ENCODE measurements at regions not wholly inside any gene's neighbourhood (a gene's known extent, or its start where the extent isn't known, plus 50 kb on each side); places are given as distances from the start of the nearest gene placed in this dataset.
"Not testable (repeated sequence)": the region's sequence is repeated elsewhere in the genome, so short reads cannot be mapped to it uniquely, and the experiment has no call there.

- no peak for DNase-seq
- no peaks in the 10 kb centered on the region for H3K9me3 ChIP-seq (ENCODE audit: control extremely low read depth in 1 of 5, control insufficient read depth in 4 of 5, insufficient read depth in 2 of 5, low read depth in 1 of 5, low read length in 4 of 5)
- no peaks in the 10 kb centered on the region for H3K27me3 ChIP-seq (replicated peaks in 2 of 5; ENCODE audit: control insufficient read depth in 4 of 5, insufficient read depth in 5 of 5, low read length in 4 of 5)
- H3K36me3 ChIP-seq (ENCODE audit: control insufficient read depth in 4 of 4, insufficient read depth in 4 of 4, low read length in 3 of 4), result no peaks in the 10 kb centered on the region
- H3K27ac ChIP-seq (ENCODE audit: insufficient read depth in 1 of 2, low read depth in 1 of 2, low read length in 2 of 2, poor library complexity in 1 of 2, severe bottlenecking in 2 of 2), result no peak overlapping the region
- H3K4me1 ChIP-seq (ENCODE audit: control extremely low read depth in 1 of 4, control insufficient read depth in 4 of 4, insufficient read depth in 4 of 4, low read length in 3 of 4), result no peaks in the 10 kb centered on the region
- no CpG with 5 or more reads among the region's 1 CpG for WGBS (ENCODE audit: insufficient coverage)
- CTCF ChIA-PET, result no interaction called here
- POLR2A ChIA-PET, result no interaction called here
- H3K4me3 ChIP-seq (ENCODE audit: control insufficient read depth in 1 of 7, extremely low read depth in 1 of 7, insufficient read depth in 4 of 7, low read depth in 2 of 7, low read length in 6 of 7), result no peak overlapping the region
Measured at GRCh38 chr4:31727030-31727429, 1006.9 kb downstream of the PCDH7 start.

- ChIA-PET CTCF (no interaction called here), POLR2A (no interaction called here)
- Histone ChIP-seq H3K9me3 (ENCODE audit: control extremely low read depth in 1 of 5, control insufficient read depth in 4 of 5, insufficient read depth in 2 of 5, low read depth in 1 of 5, low read length in 4 of 5) (peaks cover 0 to 3% (median 0%) of the 10 kb centered on the region in 5 experiments), H3K27ac (ENCODE audit: insufficient read depth in 1 of 2, low read depth in 1 of 2, low read length in 2 of 2, poor library complexity in 1 of 2, severe bottlenecking in 2 of 2) (no peak overlapping the region), H3K36me3 (ENCODE audit: control insufficient read depth in 4 of 4, insufficient read depth in 4 of 4, low read length in 3 of 4) (no peaks in the 10 kb centered on the region), H3K4me3 (ENCODE audit: control insufficient read depth in 1 of 7, extremely low read depth in 1 of 7, insufficient read depth in 4 of 7, low read depth in 2 of 7, low read length in 6 of 7) (no peak overlapping the region), H3K4me1 (ENCODE audit: control extremely low read depth in 1 of 4, control insufficient read depth in 4 of 4, insufficient read depth in 4 of 4, low read length in 3 of 4) (peaks cover 0 to 8% (median 0%) of the 10 kb centered on the region in 4 experiments), H3K27me3 (replicated peaks in 2 of 5; ENCODE audit: control insufficient read depth in 4 of 5, insufficient read depth in 5 of 5, low read length in 4 of 5) (no peaks in the 10 kb centered on the region)
- 100% methylated on average over 3 of the region's 3 CpGs for WGBS (ENCODE audit: insufficient coverage)
- DNase-seq, result no peak
Measured at GRCh38 chr4:31735004-31735403, 1014.8 kb downstream of the PCDH7 start.

GRCh38 chr4:31737419-31737818 lies 1017.2 kb downstream of the PCDH7 start:
- H3K27me3 ChIP-seq (replicated peaks in 2 of 5; ENCODE audit: control insufficient read depth in 4 of 5, insufficient read depth in 5 of 5, low read length in 4 of 5), result no peaks in the 10 kb centered on the region
- peaks cover 0 to 8% (median 0%) of the 10 kb centered on the region in 4 experiments for H3K4me1 ChIP-seq (ENCODE audit: control extremely low read depth in 1 of 4, control insufficient read depth in 4 of 4, insufficient read depth in 4 of 4, low read length in 3 of 4)
- peaks cover 0 to 3% (median 0%) of the 10 kb centered on the region in 5 experiments for H3K9me3 ChIP-seq (ENCODE audit: control extremely low read depth in 1 of 5, control insufficient read depth in 4 of 5, insufficient read depth in 2 of 5, low read depth in 1 of 5, low read length in 4 of 5)
- peak in 2 of 3 donors; percentile 10 to 17 for DNase-seq
- 25% methylated on average over 3 of the region's 3 CpGs for WGBS (ENCODE audit: insufficient coverage)
- H3K36me3 ChIP-seq (ENCODE audit: control insufficient read depth in 4 of 4, insufficient read depth in 4 of 4, low read length in 3 of 4), result no peaks in the 10 kb centered on the region
- ChIA-PET POLR2A (no interaction called here), CTCF (no interaction called here)
- H3K27ac ChIP-seq (ENCODE audit: insufficient read depth in 1 of 2, low read depth in 1 of 2, low read length in 2 of 2, poor library complexity in 1 of 2, severe bottlenecking in 2 of 2), result no peak overlapping the region
- no peak overlapping the region for H3K4me3 ChIP-seq (ENCODE audit: control insufficient read depth in 1 of 7, extremely low read depth in 1 of 7, insufficient read depth in 4 of 7, low read depth in 2 of 7, low read length in 6 of 7)

GRCh38 chr4:31741326-31741725 lies 1021.2 kb downstream of the PCDH7 start:
- CTCF ChIA-PET, result no interaction called here
- H3K4me1 ChIP-seq (ENCODE audit: control extremely low read depth in 1 of 4, control insufficient read depth in 4 of 4, insufficient read depth in 4 of 4, low read length in 3 of 4), result peaks cover 0 to 8% (median 0%) of the 10 kb centered on the region in 4 experiments
- no peak for DNase-seq

GRCh38 chr4:31748382-31748781 lies 1028.2 kb downstream of the PCDH7 start:
- DNase-seq, result no peak
- Histone ChIP-seq H3K4me1 (ENCODE audit: control extremely low read depth in 1 of 4, control insufficient read depth in 4 of 4, insufficient read depth in 4 of 4, low read length in 3 of 4) (no peaks in the 10 kb centered on the region), H3K36me3 (ENCODE audit: control insufficient read depth in 4 of 4, insufficient read depth in 4 of 4, low read length in 3 of 4) (no peaks in the 10 kb centered on the region), H3K4me3 (ENCODE audit: control insufficient read depth in 1 of 7, extremely low read depth in 1 of 7, insufficient read depth in 4 of 7, low read depth in 2 of 7, low read length in 6 of 7) (no peak overlapping the region), H3K27me3 (replicated peaks in 2 of 5; ENCODE audit: control insufficient read depth in 4 of 5, insufficient read depth in 5 of 5, low read length in 4 of 5) (no peaks in the 10 kb centered on the region), H3K9me3 (ENCODE audit: control extremely low read depth in 1 of 5, control insufficient read depth in 4 of 5, insufficient read depth in 2 of 5, low read depth in 1 of 5, low read length in 4 of 5) (no peaks in the 10 kb centered on the region), H3K27ac (ENCODE audit: insufficient read depth in 1 of 2, low read depth in 1 of 2, low read length in 2 of 2, poor library complexity in 1 of 2, severe bottlenecking in 2 of 2) (no peak overlapping the region)
- 90% methylated on average over 3 of the region's 3 CpGs for WGBS (ENCODE audit: insufficient coverage)
- CTCF ChIA-PET, result no interaction called here
- POLR2A ChIA-PET, result no interaction called here

More at GRCh38 chr4:31741326-31741725, 1021.2 kb downstream of the PCDH7 start:
- POLR2A ChIA-PET, result no interaction called here
- Histone ChIP-seq H3K27ac (ENCODE audit: insufficient read depth in 1 of 2, low read depth in 1 of 2, low read length in 2 of 2, poor library complexity in 1 of 2, severe bottlenecking in 2 of 2) (no peak overlapping the region), H3K27me3 (replicated peaks in 2 of 5; ENCODE audit: control insufficient read depth in 4 of 5, insufficient read depth in 5 of 5, low read length in 4 of 5) (no peaks in the 10 kb centered on the region), H3K36me3 (ENCODE audit: control insufficient read depth in 4 of 4, insufficient read depth in 4 of 4, low read length in 3 of 4) (no peaks in the 10 kb centered on the region), H3K9me3 (ENCODE audit: control extremely low read depth in 1 of 5, control insufficient read depth in 4 of 5, insufficient read depth in 2 of 5, low read depth in 1 of 5, low read length in 4 of 5) (no peaks in the 10 kb centered on the region), H3K4me3 (ENCODE audit: control insufficient read depth in 1 of 7, extremely low read depth in 1 of 7, insufficient read depth in 4 of 7, low read depth in 2 of 7, low read length in 6 of 7) (no peak overlapping the region)

- H3K27me3 ChIP-seq (replicated peaks in 2 of 5; ENCODE audit: control insufficient read depth in 4 of 5, insufficient read depth in 5 of 5, low read length in 4 of 5); H3K9me3 ChIP-seq (ENCODE audit: control extremely low read depth in 1 of 5, control insufficient read depth in 4 of 5, insufficient read depth in 2 of 5, low read depth in 1 of 5, low read length in 4 of 5); H3K4me3 ChIP-seq (ENCODE audit: control insufficient read depth in 1 of 7, extremely low read depth in 1 of 7, insufficient read depth in 4 of 7, low read depth in 2 of 7, low read length in 6 of 7); DNase-seq; H3K27ac ChIP-seq (ENCODE audit: insufficient read depth in 1 of 2, low read depth in 1 of 2, low read length in 2 of 2, poor library complexity in 1 of 2, severe bottlenecking in 2 of 2); CTCF ChIA-PET; H3K4me1 ChIP-seq (ENCODE audit: control extremely low read depth in 1 of 4, control insufficient read depth in 4 of 4, insufficient read depth in 4 of 4, low read length in 3 of 4); POLR2A ChIA-PET; H3K36me3 ChIP-seq (ENCODE audit: control insufficient read depth in 4 of 4, insufficient read depth in 4 of 4, low read length in 3 of 4): not testable (repeated sequence)
- no CpG with 5 or more reads among the region's 2 CpGs for WGBS (ENCODE audit: insufficient coverage)
Measured at GRCh38 chr4:31750581-31750980, 1030.4 kb downstream of the PCDH7 start.

GRCh38 chr4:31755751-31756150 lies 1035.6 kb downstream of the PCDH7 start:
- WGBS (ENCODE audit: insufficient coverage), result no CpG with 5 or more reads among the region's 4 CpGs
- no peaks in the 10 kb centered on the region for H3K36me3 ChIP-seq (ENCODE audit: control insufficient read depth in 4 of 4, insufficient read depth in 4 of 4, low read length in 3 of 4)
- H3K4me1 ChIP-seq (ENCODE audit: control extremely low read depth in 1 of 4, control insufficient read depth in 4 of 4, insufficient read depth in 4 of 4, low read length in 3 of 4), result no peaks in the 10 kb centered on the region
- no peak overlapping the region for H3K4me3 ChIP-seq (ENCODE audit: control insufficient read depth in 1 of 7, extremely low read depth in 1 of 7, insufficient read depth in 4 of 7, low read depth in 2 of 7, low read length in 6 of 7)
- no peak overlapping the region for H3K27ac ChIP-seq (ENCODE audit: insufficient read depth in 1 of 2, low read depth in 1 of 2, low read length in 2 of 2, poor library complexity in 1 of 2, severe bottlenecking in 2 of 2)
- H3K27me3 ChIP-seq (replicated peaks in 2 of 5; ENCODE audit: control insufficient read depth in 4 of 5, insufficient read depth in 5 of 5, low read length in 4 of 5), result no peaks in the 10 kb centered on the region
- DNase-seq, result no peak
- peaks cover 0 to 2% (median 0%) of the 10 kb centered on the region in 5 experiments for H3K9me3 ChIP-seq (ENCODE audit: control extremely low read depth in 1 of 5, control insufficient read depth in 4 of 5, insufficient read depth in 2 of 5, low read depth in 1 of 5, low read length in 4 of 5)
- ChIA-PET CTCF (no interaction called here), POLR2A (interaction anchor here (0.6 kb wide), 1 partner anchor 8 kb away, joined by 7 read pairs; no protein-coding TSS in a partner anchor)

Data from common myeloid progenitor, CD34-positive (primary cell).